Mucosa of descending colon (tissue), 3 donors: ENCODE measurements at regions not wholly inside any gene's neighbourhood (a gene's known extent, or its start where the extent isn't known, plus 50 kb on each side); places are given as distances from the start of the nearest gene placed in this dataset.

Source experiments
- ATAC-seq: fragments of 200-7000 bp; cut with Tn5 transposase; one replicate; pipeline ENCODE4 v1.9.1; 2020; ENCODE audit warnings: mild to moderate bottlenecking, moderate library complexity
- DNase-seq, 3 donors: peaks; one replicate each; pipeline ENCODE4 v3.0.0-alpha.2; 2020
- H3K36me3 ChIP-seq: fragments of 200-600 bp; one replicate; pipeline ENCODE4 v1.8.0; 2021; ENCODE audit warnings: low read depth, mild to moderate bottlenecking
- H3K4me1 ChIP-seq: fragments of 200-600 bp; one replicate; pipeline ENCODE4 v1.8.0; 2021; ENCODE audit warnings: low read depth, mild to moderate bottlenecking
- H3K4me3 ChIP-seq: fragments of 200-600 bp; one replicate; pipeline ENCODE4 v1.8.0; 2021; ENCODE audit warnings: mild to moderate bottlenecking
- H3K9me3 ChIP-seq: fragments of 200-600 bp; one replicate; pipeline ENCODE4 v1.8.0; 2021; ENCODE audit warnings: mild to moderate bottlenecking
- intact Hi-C, 2 donors: fragments of 100-400 bp; cut with DNase I in 1 of 2; cut with micrococcal nuclease in 1 of 2; formaldehyde crosslinking; loops; one replicate each; pipeline versions ENCODE4 v1.11.0 to v1.11.1; 2022; cut with DNase I, micrococcal nuclease
- TF ChIP-seq, protein P1 (sequence below): fragments of 200-600 bp; IDR thresholded peaks from one replicate; pipeline ENCODE4 v1.8.0; 2022; ENCODE audit warnings: antibody characterized with exemption, mild to moderate bottlenecking
- donor health status: DM: no; HTN: no; CAD: no; lungs with moderate emphysema.
- donor health status: DM: no; HTN: no; CAD: no.
- donor health status: DM: no; HTN: yes; CAD: no.

DNA sequence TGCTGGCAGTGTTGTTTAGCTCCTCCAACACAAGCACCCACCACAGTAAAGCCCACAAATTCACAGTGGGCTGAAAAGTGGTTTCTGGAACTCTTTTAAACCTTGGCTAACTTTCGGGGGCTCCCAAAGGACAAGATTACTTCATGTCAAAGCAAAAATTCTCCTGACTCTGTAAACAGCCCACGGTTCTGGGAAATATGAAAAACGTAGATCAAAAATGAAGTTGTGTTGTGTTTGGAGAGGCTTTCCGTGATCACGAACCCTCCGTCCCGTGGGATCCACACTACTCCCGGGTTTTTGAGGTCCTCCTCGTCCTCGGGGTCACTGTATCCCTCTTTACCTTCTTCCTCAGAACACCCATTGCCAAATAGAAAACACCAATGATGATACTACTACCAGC lies 159.0 kb upstream of the RUNX1 start:
- intact Hi-C loops: no loop called here
- DNase-seq: no peak
- Histone ChIP-seq H3K36me3 (no peaks in the 10 kb centered on the region), H3K4me3 (no peak overlapping the region), H3K4me1 (peaks cover 1% of the 10 kb centered on the region), H3K9me3 (no peaks in the 10 kb centered on the region)
- TF ChIP-seq, protein P1, sequence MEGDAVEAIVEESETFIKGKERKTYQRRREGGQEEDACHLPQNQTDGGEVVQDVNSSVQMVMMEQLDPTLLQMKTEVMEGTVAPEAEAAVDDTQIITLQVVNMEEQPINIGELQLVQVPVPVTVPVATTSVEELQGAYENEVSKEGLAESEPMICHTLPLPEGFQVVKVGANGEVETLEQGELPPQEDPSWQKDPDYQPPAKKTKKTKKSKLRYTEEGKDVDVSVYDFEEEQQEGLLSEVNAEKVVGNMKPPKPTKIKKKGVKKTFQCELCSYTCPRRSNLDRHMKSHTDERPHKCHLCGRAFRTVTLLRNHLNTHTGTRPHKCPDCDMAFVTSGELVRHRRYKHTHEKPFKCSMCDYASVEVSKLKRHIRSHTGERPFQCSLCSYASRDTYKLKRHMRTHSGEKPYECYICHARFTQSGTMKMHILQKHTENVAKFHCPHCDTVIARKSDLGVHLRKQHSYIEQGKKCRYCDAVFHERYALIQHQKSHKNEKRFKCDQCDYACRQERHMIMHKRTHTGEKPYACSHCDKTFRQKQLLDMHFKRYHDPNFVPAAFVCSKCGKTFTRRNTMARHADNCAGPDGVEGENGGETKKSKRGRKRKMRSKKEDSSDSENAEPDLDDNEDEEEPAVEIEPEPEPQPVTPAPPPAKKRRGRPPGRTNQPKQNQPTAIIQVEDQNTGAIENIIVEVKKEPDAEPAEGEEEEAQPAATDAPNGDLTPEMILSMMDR: no peak
- ATAC-seq: no peak

DNA sequence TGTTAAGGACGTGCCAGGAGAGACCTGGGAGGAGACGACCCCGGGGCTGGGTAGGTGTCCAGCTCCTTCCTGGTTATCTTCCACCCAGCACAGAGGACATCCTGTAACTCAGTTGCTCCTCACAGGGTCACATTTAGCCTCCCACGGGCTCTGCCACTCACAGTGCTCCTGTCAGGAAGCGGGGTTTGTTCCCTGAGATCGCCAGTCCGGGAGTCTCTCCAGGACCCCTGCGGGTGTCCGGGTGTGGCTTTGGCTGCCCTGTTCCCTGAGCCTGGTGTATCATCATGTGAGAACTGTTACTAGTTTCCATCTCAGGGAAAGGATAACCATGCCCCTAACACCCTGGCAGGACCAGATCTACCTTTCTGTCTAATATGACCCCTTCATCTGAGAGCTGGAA lies 158.2 kb upstream of the RUNX1 start:
- Histone ChIP-seq H3K36me3 (no peaks in the 10 kb centered on the region), H3K4me1 (peaks cover 7% of the 10 kb centered on the region), H3K4me3 (no peak overlapping the region), H3K9me3 (no peaks in the 10 kb centered on the region)
- TF ChIP-seq, protein P1: no peak
- DNase-seq: no peak
- intact Hi-C loops: no loop called here
- ATAC-seq: no peak

DNA sequence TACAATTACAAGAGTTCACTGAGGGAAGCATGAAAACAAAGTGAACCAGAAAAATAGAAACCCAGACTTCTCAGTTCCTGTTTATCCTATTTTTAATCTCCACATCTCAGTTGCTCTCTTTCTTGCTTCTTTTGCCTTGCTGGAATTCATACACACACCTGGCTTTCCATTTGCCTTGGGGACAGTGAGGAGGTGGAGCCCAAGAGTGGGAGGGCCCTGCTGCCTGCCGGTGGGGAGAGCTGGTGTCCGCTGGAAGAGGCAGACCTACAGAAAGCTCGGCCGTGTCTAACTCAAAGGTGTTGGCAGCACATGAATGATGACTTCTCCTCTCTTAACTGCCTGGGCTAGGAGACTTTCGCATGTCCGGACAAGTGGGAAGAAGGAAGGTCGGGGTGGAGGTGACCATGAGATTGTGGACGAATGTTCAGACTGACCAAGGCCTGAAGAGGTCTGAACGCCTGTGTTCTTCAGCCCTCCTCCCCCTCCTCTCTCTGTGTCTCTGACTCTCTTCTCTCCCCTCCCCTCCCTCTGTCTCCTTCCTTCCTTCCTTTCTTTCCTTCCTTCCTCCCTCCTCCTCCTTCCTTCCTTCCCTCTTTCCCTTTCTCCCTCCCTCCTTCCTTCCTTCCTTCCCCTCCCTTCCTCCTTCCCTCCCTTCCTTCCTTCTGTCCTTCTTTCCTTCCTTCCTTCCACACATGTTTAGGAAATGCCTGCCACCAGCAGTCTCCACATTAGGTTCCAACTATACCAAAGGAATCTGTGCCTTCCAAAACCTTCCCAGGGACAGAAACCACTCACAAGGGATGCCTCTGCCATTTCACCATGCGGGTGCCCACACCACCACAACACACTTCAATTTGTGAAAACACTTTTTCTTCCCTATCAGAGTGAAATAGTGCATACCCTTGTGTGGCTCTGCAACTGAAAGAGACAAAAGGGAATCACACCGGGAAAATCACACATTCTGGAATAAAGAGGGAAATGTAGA lies 157.3 kb upstream of the RUNX1 start:
- intact Hi-C loops: no loop called here

DNA sequence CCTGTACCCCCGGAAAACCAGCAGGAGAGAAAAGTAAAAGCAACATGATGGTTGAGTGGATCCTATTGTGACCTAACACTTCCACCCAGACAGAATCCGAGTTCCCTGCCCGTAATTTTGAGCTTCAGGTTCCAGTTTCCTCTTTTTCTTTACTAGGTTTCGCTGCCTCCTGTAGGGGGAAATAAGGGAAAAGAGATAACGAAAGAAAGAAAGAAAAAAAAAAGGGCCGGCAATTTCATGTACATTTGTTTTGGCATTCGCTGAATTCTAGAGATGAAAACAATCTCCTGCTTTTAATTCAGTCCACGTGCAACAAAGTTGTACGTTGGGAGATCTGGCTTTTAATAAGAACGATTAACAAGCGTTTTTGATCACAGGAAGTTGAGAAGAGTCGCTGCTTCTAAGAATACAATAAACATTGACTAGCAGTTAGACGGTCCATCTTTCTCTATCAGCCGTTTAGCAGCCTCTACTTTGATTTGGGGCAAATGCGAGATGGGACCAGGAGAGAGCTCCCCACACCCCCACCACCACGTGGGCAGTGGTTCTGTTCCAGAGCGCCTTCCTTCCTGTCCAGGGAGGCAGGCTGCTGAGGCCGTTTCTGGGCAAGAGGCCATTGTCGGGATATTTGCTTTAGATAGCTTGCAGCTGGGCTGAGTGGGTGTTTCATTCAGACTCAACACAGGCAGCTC lies 155.9 kb upstream of the RUNX1 start:
- ATAC-seq: peak; percentile 63
- Histone ChIP-seq H3K36me3 (no peaks in the 10 kb centered on the region), H3K4me1 (peaks cover 7% of the 10 kb centered on the region), H3K4me3 (no peak overlapping the region), H3K9me3 (no peaks in the 10 kb centered on the region)
- intact Hi-C loops: no loop called here
- TF ChIP-seq, protein P1: no peak
- DNase-seq: peak; percentile 45 to 67 (median 51)

More for the DNA sequence above, 157.3 kb upstream of the RUNX1 start:
- ATAC-seq: peak; percentile 41
- Histone ChIP-seq H3K4me1 (peaks cover 7% of the 10 kb centered on the region), H3K4me3 (no peak overlapping the region), H3K9me3 (no peaks in the 10 kb centered on the region), H3K36me3 (no peaks in the 10 kb centered on the region)
- TF ChIP-seq, protein P1: no peak
- no peak for DNase-seq

DNA sequence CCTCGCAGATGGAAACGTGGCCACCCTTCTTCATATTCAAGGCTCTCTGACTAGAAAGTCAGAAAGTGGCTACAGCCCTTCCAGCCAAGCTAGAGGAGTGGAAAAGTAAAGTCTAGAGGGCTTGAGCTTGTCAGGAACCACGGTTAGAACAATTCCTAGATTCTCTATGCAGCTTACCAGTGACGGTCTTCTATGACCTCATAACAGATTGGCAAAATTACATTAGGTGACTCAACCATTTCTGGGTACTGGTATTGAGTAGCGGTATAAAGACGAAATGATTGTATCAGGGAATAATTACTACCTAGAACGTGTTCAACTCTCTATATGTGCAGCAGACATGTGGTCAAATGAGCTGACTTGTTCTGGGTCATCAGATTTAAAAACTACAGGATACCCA lies 155.0 kb upstream of the RUNX1 start:
- DNase-seq: no peak
- TF ChIP-seq, protein P1: no peak

More for the DNA sequence above, 155.0 kb upstream of the RUNX1 start:
- no peaks in the 10 kb centered on the region for H3K9me3 ChIP-seq
- no peaks in the 10 kb centered on the region for H3K36me3 ChIP-seq
- H3K4me3 ChIP-seq: no peak overlapping the region
- intact Hi-C loops: no loop called here
- peaks cover 7% of the 10 kb centered on the region for H3K4me1 ChIP-seq
- no peak for ATAC-seq
